Cardiac muscle cell (in vitro differentiated cells and primary cell): ENCODE measurements at regions not wholly inside any gene's neighbourhood (a gene's known extent, or its start where the extent isn't known, plus 50 kb on each side); places are given as distances from the start of the nearest gene placed in this dataset.

Experiments
- DNase-seq, 2 donors: peaks; one replicate each; pipeline versions ENCODE4 v3.0.0 to v3.0.0-alpha.2; 2010 to 2017; ENCODE audit warnings: low read depth in 1 of 2, low spot score in 1 of 2
- H3K27ac ChIP-seq: fragments of 200-600 bp; sonication (generic); 2 replicates; pipeline ENCODE4 v1.5.1; 2016
- H3K27me3 ChIP-seq: fragments of 200-600 bp; sonication (generic); 2 replicates; pipeline ENCODE4 v1.6.0; 2016; ENCODE audit warnings: control low read depth
- H3K36me3 ChIP-seq: fragments of 200-600 bp; sonication (generic); 2 replicates; pipeline ENCODE4 v1.5.1; 2016; ENCODE audit warnings: control low read depth
- H3K4me1 ChIP-seq: fragments of 200-600 bp; sonication (generic); 2 replicates; pipeline ENCODE4 v1.8.1; 2017; ENCODE audit warnings: low read depth, mild to moderate bottlenecking, mixed run types
- H3K4me3 ChIP-seq: fragments of 200-600 bp; sonication (generic); 2 replicates; pipeline ENCODE4 v1.5.1; 2016; ENCODE audit warnings: mild to moderate bottlenecking
- H3K9me3 ChIP-seq: fragments of 200-600 bp; sonication (generic); 2 replicates; pipeline ENCODE4 v1.5.1; 2017; ENCODE audit warnings: low read depth, mild to moderate bottlenecking, control low read depth
- TF ChIP-seq, protein P1 (sequence below): IDR thresholded peaks from 2 replicates; pipeline ENCODE4 v1.5.1; 2012; ENCODE audit warnings: low read depth, mild to moderate bottlenecking, low read length

DNA sequence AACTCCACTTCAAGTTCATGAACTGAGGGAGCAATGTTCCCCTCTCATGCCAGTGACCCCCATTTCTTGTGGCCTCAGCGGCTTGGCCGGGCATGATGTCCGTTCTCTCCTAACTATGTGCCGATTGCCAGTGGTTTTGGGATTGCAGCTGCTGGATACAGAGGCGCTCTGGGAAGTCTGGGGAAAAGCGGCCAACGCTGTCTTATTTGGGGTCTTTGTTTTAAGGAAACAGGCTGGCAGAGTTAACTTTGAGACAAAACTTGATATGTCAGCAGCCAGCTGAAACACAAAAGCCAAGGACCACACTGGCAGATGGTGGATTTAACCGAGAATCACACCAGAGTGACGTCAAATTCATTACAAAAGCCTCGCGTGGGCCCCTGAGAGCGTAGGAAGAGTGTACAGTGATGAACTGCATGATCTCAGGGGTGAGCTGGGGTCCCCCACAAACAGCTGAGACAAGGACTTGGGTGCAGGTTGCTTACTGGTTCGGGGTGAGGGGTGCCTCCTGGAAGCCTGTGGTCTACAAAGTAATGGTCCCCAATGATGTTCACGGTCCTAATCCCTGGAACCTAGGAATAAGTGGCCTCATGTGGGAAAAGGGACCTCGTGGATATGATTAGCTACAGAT lies 180.4 kb downstream of the IRF8 start:
- no peak for DNase-seq
- H3K4me1 ChIP-seq: peaks cover 6% of the 10 kb centered on the region
- H3K27me3 ChIP-seq: no peaks in the 10 kb centered on the region

DNA sequence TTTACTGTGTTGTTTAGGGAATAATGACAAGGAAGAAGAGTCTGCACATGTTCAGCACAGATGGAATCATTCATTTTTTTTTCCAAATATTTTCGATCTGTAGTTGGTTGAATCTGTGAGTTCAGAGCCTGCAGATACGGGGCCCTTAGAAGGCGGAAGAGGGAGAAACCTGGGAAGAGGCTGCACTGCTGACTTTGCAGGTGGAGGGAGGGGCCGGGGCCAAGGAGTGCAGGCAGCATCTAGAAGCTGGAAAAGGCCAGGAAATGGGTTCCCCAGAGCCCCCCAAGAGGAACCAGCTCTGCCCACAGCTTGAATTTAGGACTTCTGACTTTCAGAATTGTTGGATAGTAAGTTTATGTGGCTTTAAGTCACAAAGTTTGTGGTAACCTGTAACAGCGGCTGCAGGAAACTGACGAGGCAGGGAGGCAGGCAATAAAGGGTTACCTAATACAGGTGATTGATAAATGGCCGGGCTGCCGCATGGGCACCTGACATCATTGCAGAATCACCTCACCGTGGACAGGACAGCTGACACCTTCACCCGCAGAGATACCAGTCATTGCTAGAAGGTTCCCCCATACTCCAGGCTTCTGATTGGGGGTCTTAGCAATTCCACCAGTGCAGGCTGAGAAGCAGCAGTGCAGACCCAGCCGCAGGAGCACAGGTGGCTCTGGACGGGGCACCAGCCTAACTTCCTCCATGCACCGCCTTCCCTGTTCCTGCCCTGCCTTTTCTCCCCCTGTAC lies 181.3 kb downstream of the IRF8 start:
- Histone ChIP-seq H3K9me3 (no peaks in the 10 kb centered on the region), H3K4me1 (peaks cover 4% of the 10 kb centered on the region), H3K36me3 (no peaks in the 10 kb centered on the region), H3K27me3 (no peaks in the 10 kb centered on the region), H3K4me3 (no peak overlapping the region), H3K27ac (no peak overlapping the region)
- DNase-seq: no peak
- TF ChIP-seq, protein P1, sequence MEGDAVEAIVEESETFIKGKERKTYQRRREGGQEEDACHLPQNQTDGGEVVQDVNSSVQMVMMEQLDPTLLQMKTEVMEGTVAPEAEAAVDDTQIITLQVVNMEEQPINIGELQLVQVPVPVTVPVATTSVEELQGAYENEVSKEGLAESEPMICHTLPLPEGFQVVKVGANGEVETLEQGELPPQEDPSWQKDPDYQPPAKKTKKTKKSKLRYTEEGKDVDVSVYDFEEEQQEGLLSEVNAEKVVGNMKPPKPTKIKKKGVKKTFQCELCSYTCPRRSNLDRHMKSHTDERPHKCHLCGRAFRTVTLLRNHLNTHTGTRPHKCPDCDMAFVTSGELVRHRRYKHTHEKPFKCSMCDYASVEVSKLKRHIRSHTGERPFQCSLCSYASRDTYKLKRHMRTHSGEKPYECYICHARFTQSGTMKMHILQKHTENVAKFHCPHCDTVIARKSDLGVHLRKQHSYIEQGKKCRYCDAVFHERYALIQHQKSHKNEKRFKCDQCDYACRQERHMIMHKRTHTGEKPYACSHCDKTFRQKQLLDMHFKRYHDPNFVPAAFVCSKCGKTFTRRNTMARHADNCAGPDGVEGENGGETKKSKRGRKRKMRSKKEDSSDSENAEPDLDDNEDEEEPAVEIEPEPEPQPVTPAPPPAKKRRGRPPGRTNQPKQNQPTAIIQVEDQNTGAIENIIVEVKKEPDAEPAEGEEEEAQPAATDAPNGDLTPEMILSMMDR: no peak

More for the DNA sequence above, 180.4 kb downstream of the IRF8 start:
- Histone ChIP-seq H3K36me3 (no peaks in the 10 kb centered on the region), H3K4me3 (no peak overlapping the region), H3K27ac (no peak overlapping the region), H3K9me3 (no peaks in the 10 kb centered on the region)
- TF ChIP-seq, protein P1: no peak

DNA sequence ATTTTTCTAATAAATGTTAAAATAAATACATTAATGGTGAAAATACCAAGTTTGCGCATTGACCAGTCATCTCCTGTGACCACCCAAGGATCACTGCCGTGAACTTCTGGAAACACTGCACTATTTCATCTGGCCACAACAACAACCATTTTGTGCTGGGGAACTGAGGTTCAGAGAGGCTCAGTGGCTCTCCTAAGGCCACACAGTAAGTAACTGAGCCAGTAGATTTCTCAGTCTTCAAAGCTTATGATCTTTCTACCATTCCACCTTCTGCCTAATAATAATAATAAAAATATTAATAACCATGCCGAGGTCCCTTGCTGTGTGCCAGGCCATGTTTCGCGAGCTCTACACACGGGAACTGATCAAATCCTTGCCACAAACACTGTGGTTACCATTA lies 182.0 kb downstream of the IRF8 start:
- no peak for DNase-seq
- H3K4me3 ChIP-seq: no peak overlapping the region
- H3K27me3 ChIP-seq: no peaks in the 10 kb centered on the region
- no peaks in the 10 kb centered on the region for H3K36me3 ChIP-seq
- H3K27ac ChIP-seq: no peak overlapping the region
- H3K4me1 ChIP-seq: peaks cover 4% of the 10 kb centered on the region
- TF ChIP-seq, protein P1: no peak
- H3K9me3 ChIP-seq: no peaks in the 10 kb centered on the region

DNA sequence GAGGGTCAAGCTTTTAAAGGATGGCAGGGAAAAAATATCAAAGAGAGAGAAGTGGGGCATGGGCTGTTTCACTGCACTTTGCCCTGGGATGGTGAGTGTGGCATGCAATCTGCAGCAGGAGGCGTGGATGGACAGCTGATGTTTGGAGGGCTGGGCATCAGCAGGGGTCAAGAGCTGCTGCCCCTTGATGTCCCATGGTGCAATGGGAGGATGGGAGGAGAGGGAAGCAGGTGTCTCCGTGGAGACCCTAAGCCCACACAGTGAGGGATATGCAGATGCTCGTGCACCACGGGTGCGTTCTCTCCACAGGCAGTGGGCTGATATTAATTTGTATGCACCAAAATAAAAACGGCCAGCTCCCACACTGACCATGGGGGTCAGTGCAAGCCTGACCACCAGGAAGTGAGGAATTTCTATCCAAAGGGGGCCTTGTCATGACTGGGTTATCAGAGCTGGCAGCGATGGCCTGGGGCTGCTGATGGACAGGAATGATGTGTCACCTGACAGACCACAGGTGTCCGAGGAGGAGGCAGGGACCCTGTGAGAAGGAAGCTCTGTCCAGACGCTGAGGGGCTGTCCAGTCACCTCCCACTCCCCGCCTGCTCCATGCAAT lies 183.6 kb downstream of the IRF8 start:
- DNase-seq: no peak
- Histone ChIP-seq H3K9me3 (no peaks in the 10 kb centered on the region), H3K4me3 (no peak overlapping the region), H3K27me3 (no peaks in the 10 kb centered on the region), H3K27ac (no peak overlapping the region), H3K4me1 (peaks cover 5% of the 10 kb centered on the region), H3K36me3 (no peaks in the 10 kb centered on the region)
- TF ChIP-seq, protein P1: no peak

DNA sequence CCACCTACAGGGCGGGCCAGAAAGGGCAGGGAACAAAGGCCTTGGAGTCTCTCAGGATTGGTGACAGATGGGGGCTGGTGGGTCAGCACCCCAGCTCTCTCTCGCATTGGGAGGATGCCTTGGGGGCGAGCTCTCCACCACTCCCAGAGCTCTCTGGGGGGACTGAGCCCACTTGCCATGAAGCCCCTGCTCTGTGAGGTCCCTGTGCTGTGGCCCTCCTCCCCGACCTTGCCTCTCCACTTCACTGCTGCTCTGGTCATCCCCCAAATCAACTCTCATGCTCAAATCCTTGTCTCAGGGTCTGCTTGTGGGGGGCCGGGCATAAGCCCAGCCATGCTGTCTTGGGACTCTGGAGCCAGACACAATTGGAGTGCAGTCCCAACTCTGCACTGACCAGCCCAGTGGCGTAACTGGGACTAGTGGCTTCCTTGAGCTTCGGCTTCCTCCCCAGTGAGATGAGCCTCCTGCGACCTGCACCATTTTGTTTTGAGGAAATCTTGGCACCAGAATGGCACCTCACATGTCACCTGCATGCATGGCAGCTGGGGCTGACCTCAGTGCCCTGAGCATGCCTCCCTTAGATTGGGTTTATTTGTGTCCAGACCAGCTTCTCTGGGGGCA lies 184.5 kb downstream of the IRF8 start:
- no peak for DNase-seq
- Histone ChIP-seq H3K27ac (no peak overlapping the region), H3K27me3 (no peaks in the 10 kb centered on the region), H3K4me3 (no peak overlapping the region), H3K4me1 (peaks cover 14% of the 10 kb centered on the region), H3K36me3 (no peaks in the 10 kb centered on the region), H3K9me3 (no peaks in the 10 kb centered on the region)
- TF ChIP-seq, protein P1: no peak
